Lung (tissue), 11 donors: ENCODE measurements at regions not wholly inside any gene's neighbourhood (a gene's known extent, or its start where the extent isn't known, plus 50 kb on each side); places are given as distances from the start of the nearest gene placed in this dataset.

Experiments used
- ATAC-seq: fragments of 200-7000 bp; cut with Tn5 transposase; one replicate; pipeline ENCODE4 v1.9.1; 2020; ENCODE audit warnings: moderate number of reproducible peaks; ENCODE audit not compliant: insufficient read depth, low FRiP score
- DNase-seq, 3 donors: peaks; one replicate each; pipeline ENCODE4 v3.0.0-alpha.2; 2013 to 2017
- H3K27ac ChIP-seq, 2 donors: one replicate each; pipeline ENCODE4 v1.5.1; 2013; ENCODE audit warnings: mild to moderate bottlenecking in 2 of 2, moderate library complexity in 2 of 2, control low read depth in 1 of 2, inconsistent platforms in 1 of 2, low read depth in 1 of 2, low read length in 1 of 2
- H3K27me3 ChIP-seq, 3 donors: one replicate each; pipeline ENCODE4 v1.5.1; 2013; ENCODE audit warnings: low read length in 2 of 3; ENCODE audit not compliant: control insufficient read depth in 3 of 3, insufficient read depth in 3 of 3
- H3K36me3 ChIP-seq, 4 donors: one replicate each; pipeline ENCODE4 v1.5.1; 2013; ENCODE audit warnings: low read length in 4 of 4, mild to moderate bottlenecking in 1 of 4, moderate library complexity in 1 of 4; ENCODE audit not compliant: control insufficient read depth in 4 of 4, insufficient read depth in 4 of 4
- H3K4me1 ChIP-seq, 5 donors: one replicate each; pipeline ENCODE4 v1.5.1; 2013; ENCODE audit warnings: low read length in 5 of 5, mild to moderate bottlenecking in 2 of 5, moderate library complexity in 1 of 5; ENCODE audit not compliant: control insufficient read depth in 5 of 5, insufficient read depth in 5 of 5
- H3K4me3 ChIP-seq: one replicate; pipeline ENCODE4 v1.5.1; 2013; ENCODE audit warnings: mild to moderate bottlenecking, control low read depth, moderate library complexity
- H3K9ac ChIP-seq, 2 donors: one replicate each; pipeline ENCODE4 v1.5.1; 2013; ENCODE audit warnings: low read length in 2 of 2, control low read depth in 1 of 2; ENCODE audit not compliant: insufficient read depth in 1 of 2
- H3K9me3 ChIP-seq, 4 donors: one replicate each; pipeline ENCODE4 v1.5.1; 2013; ENCODE audit warnings: low read length in 3 of 4, mild to moderate bottlenecking in 1 of 4, moderate library complexity in 1 of 4; ENCODE audit not compliant: control insufficient read depth in 4 of 4, insufficient read depth in 3 of 4
- WGBS, 2 donors: extraction: QIAGEN DNeasy Blood & Tissue Kit; methylation state at CpG; one replicate each; pipeline ENCODE4 v1.1.7; 2013; 5-methylcytosine and 5-hydroxymethylcytosine counted together
- TF ChIP-seq, protein P1 (sequence below): IDR thresholded peaks from 2 replicates; pipeline ENCODE4 v1.5.1; 2012; ENCODE audit warnings: mild to moderate bottlenecking; ENCODE audit errors: control extremely low read depth, extremely low read depth
- donor health status: control.
- donor health status: control.
- donor health status: Bipolar disorder and iron deficiency.
- donor health status: healthy.
- donor health status: DM: yes; HTN: yes; CAD: no.

DNA sequence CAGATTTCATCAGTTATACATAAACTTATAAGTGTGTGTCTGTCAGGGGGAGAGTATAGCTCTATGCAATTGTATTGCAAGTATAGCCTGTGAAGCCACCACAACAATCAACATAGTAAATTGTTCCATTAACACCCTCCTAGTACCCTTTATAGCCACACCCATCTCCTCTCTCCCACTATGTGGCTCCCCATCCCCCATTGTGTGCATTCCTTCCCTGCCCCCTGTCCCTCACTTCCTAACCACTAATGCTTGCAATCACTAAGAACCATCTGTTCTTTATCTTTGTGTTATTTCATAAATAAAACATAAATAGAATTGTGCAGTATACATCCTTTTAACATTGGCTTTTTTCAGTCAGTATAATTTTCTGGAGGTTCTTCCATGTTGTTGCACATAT lies 83.1 kb upstream of the SLC5A12 start:
- DNase-seq (no peak), ATAC-seq (no peak)
- H3K36me3 ChIP-seq: no peaks in the 10 kb centered on the region
- TF ChIP-seq, protein P1, sequence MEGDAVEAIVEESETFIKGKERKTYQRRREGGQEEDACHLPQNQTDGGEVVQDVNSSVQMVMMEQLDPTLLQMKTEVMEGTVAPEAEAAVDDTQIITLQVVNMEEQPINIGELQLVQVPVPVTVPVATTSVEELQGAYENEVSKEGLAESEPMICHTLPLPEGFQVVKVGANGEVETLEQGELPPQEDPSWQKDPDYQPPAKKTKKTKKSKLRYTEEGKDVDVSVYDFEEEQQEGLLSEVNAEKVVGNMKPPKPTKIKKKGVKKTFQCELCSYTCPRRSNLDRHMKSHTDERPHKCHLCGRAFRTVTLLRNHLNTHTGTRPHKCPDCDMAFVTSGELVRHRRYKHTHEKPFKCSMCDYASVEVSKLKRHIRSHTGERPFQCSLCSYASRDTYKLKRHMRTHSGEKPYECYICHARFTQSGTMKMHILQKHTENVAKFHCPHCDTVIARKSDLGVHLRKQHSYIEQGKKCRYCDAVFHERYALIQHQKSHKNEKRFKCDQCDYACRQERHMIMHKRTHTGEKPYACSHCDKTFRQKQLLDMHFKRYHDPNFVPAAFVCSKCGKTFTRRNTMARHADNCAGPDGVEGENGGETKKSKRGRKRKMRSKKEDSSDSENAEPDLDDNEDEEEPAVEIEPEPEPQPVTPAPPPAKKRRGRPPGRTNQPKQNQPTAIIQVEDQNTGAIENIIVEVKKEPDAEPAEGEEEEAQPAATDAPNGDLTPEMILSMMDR: no peak
- no peak overlapping the region for H3K4me3 ChIP-seq
- H3K9me3 ChIP-seq: no peaks in the 10 kb centered on the region
- H3K27me3 ChIP-seq: no peaks in the 10 kb centered on the region
- no peaks in the 10 kb centered on the region for H3K4me1 ChIP-seq
- H3K27ac ChIP-seq: no peak overlapping the region
- no peak overlapping the region for H3K9ac ChIP-seq

DNA sequence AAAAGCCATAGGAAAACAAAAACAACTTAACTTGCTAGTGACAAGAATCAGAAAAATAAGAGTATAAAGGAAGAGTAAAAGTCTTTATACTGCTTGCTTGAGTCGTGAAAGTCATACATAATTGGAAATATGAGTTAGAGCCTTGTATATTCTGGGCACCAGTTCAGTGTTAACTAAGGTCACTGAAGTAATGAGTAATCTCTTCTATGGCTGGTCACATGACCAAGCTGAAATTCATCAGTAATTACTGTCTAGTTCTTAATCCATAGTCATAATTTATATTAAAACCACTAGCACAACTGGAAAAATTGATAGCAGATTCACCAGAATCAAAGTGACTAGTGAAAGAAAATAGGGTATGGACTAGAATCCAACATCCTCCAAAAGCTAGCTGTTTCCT lies 84.4 kb upstream of the SLC5A12 start:
- ATAC-seq: no peak
- TF ChIP-seq, protein P1: no peak
- H3K9ac ChIP-seq: no peak overlapping the region

DNA sequence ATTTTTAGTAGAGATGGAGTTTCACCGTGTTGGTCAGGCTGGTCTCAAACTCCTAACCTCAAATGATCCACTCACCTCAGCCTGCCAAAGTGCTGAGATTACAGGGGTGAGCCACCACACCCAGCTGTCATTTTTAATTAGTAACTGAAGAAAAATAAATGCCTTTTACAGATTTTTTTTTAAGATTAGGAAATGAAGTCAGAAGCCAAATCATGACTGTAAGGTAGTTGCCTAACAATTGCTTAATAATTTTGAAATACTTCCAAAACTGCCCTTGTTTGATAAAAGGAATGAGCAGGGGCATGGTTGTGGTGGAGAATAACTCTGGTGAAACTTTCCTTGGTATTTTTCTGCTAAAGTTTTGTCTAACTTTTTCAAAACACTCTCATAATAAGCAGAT lies 98.9 kb upstream of the SLC5A12 start:
- DNase-seq (peak in 2 of 3 donors; percentile 5 to 11), ATAC-seq (no peak)
- Histone ChIP-seq H3K27me3 (no peaks in the 10 kb centered on the region), H3K27ac (no peak overlapping the region), H3K9ac (no peak overlapping the region), H3K4me1 (no peaks in the 10 kb centered on the region), H3K9me3 (peaks cover 0 to 10% (median 8%) of the 10 kb centered on the region in 4 donors), H3K4me3 (no peak overlapping the region), H3K36me3 (no peaks in the 10 kb centered on the region)
- WGBS, 2 donors: 69 to 74% methylated on average over 1 of the region's 1 CpG
- TF ChIP-seq, protein P1: no peak

More for the DNA sequence above, 84.4 kb upstream of the SLC5A12 start:
- H3K4me1 ChIP-seq: no peaks in the 10 kb centered on the region
- no peaks in the 10 kb centered on the region for H3K36me3 ChIP-seq
- DNase-seq: no peak
- H3K27ac ChIP-seq: no peak overlapping the region
- no peaks in the 10 kb centered on the region for H3K27me3 ChIP-seq
- H3K9me3 ChIP-seq: no peaks in the 10 kb centered on the region
- H3K4me3 ChIP-seq: no peak overlapping the region
- WGBS, 2 donors: 66 to 81% methylated on average over 1 of the region's 1 CpG

DNA sequence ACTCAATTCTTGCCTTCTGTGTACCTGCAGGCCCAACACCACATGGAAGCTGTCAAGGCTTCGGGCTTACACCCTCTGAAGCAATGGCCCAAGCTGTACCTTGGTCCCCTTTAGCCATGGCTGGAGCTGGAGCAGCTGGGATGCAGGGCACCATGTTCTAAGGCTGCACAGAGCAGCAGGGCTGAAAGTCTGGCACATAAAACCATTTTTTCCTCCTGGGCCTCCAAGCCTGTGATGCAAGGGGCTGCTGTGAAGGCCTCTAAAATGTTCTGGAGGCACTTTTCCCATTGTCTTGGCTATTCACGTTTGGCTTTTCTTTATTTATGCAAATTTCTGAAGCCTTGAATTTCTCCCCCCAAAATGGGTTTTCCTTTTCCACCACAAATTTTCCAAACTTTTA lies 102.1 kb upstream of the SLC5A12 start:
- ATAC-seq (no peak), DNase-seq (no peak)
- Histone ChIP-seq H3K9ac (no peak overlapping the region), H3K36me3 (no peaks in the 10 kb centered on the region), H3K27ac (no peak overlapping the region), H3K27me3 (no peaks in the 10 kb centered on the region), H3K9me3 (peaks cover 0 to 11% (median 9%) of the 10 kb centered on the region in 4 donors), H3K4me1 (peaks cover 0 to 3% (median 0%) of the 10 kb centered on the region in 5 donors), H3K4me3 (no peak overlapping the region)
- 69 to 78% methylated on average over 2 of the region's 2 CpGs for WGBS, 2 donors
- TF ChIP-seq, protein P1: no peak
